ENCODE measurements at regions not wholly inside any gene's neighbourhood (a gene's known extent, or its start where the extent isn't known, plus 50 kb on each side); places are given as distances from the start of the nearest gene placed in this dataset.

GRCh38 chr4:12144051-12144450 is 715.4 kb upstream of the HS3ST1 start:
- no peaks in the 10 kb centered on the region for H3K27me3 ChIP-seq (replicated peaks in 2 of 5; ENCODE audit: control insufficient read depth in 4 of 5, insufficient read depth in 5 of 5, low read length in 4 of 5)
- no peak overlapping the region for H3K4me3 ChIP-seq (ENCODE audit: control insufficient read depth in 1 of 7, extremely low read depth in 1 of 7, insufficient read depth in 4 of 7, low read depth in 2 of 7, low read length in 6 of 7)
- H3K27ac ChIP-seq (ENCODE audit: insufficient read depth in 1 of 2, low read depth in 1 of 2, low read length in 2 of 2, poor library complexity in 1 of 2, severe bottlenecking in 2 of 2), result no peak overlapping the region
- no peaks in the 10 kb centered on the region for H3K4me1 ChIP-seq (ENCODE audit: control extremely low read depth in 1 of 4, control insufficient read depth in 4 of 4, insufficient read depth in 4 of 4, low read length in 3 of 4)
- WGBS (ENCODE audit: insufficient coverage), result no CpG with 5 or more reads among the region's 2 CpGs
- H3K9me3 ChIP-seq (ENCODE audit: control extremely low read depth in 1 of 5, control insufficient read depth in 4 of 5, insufficient read depth in 2 of 5, low read depth in 1 of 5, low read length in 4 of 5), result peaks cover 0 to 2% (median 0%) of the 10 kb centered on the region in 5 experiments
- H3K36me3 ChIP-seq (ENCODE audit: control insufficient read depth in 4 of 4, insufficient read depth in 4 of 4, low read length in 3 of 4), result no peaks in the 10 kb centered on the region
- DNase-seq, result no peak
- POLR2A ChIA-PET, result no interaction called here
- CTCF ChIA-PET, result no interaction called here

DNA sequence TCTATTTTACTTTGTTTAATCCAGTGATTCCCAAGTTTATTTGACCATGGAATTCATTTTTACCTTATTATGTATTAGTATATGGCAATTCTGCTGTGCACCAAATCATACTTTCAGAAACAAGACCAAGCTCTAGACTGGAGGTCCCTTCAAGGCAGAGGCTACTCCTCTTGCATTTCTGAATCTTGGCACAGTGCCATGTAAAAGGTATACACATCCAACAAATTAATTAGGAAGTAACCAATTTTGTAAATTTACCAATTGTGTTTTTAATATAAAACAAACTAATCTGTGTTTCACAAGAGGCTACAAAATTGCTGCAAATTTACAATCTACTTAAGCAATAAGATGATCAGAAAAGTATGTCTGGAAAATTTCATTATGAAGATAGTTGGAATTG is 712.2 kb upstream of the HS3ST1 start:
- H3K9me3 ChIP-seq (ENCODE audit: control extremely low read depth in 1 of 5, control insufficient read depth in 4 of 5, insufficient read depth in 2 of 5, low read depth in 1 of 5, low read length in 4 of 5), result no peaks in the 10 kb centered on the region
- ChIA-PET POLR2A (no interaction called here), CTCF (no interaction called here)
- no peak for DNase-seq
- H3K27me3 ChIP-seq (replicated peaks in 2 of 5; ENCODE audit: control insufficient read depth in 4 of 5, insufficient read depth in 5 of 5, low read length in 4 of 5), result no peaks in the 10 kb centered on the region
- H3K4me1 ChIP-seq (ENCODE audit: control extremely low read depth in 1 of 4, control insufficient read depth in 4 of 4, insufficient read depth in 4 of 4, low read length in 3 of 4), result peaks cover 0 to 4% (median 1%) of the 10 kb centered on the region in 4 experiments
- H3K27ac ChIP-seq (ENCODE audit: insufficient read depth in 1 of 2, low read depth in 1 of 2, low read length in 2 of 2, poor library complexity in 1 of 2, severe bottlenecking in 2 of 2), result no peak overlapping the region
- no peaks in the 10 kb centered on the region for H3K36me3 ChIP-seq (ENCODE audit: control insufficient read depth in 4 of 4, insufficient read depth in 4 of 4, low read length in 3 of 4)
- no peak overlapping the region for H3K4me3 ChIP-seq (ENCODE audit: control insufficient read depth in 1 of 7, extremely low read depth in 1 of 7, insufficient read depth in 4 of 7, low read depth in 2 of 7, low read length in 6 of 7)

GRCh38 chr4:12139296-12139695 is 710.6 kb upstream of the HS3ST1 start:
- no peak overlapping the region for H3K4me3 ChIP-seq (ENCODE audit: control insufficient read depth in 1 of 7, extremely low read depth in 1 of 7, insufficient read depth in 4 of 7, low read depth in 2 of 7, low read length in 6 of 7)
- no peaks in the 10 kb centered on the region for H3K27me3 ChIP-seq (replicated peaks in 2 of 5; ENCODE audit: control insufficient read depth in 4 of 5, insufficient read depth in 5 of 5, low read length in 4 of 5)
- H3K27ac ChIP-seq (ENCODE audit: insufficient read depth in 1 of 2, low read depth in 1 of 2, low read length in 2 of 2, poor library complexity in 1 of 2, severe bottlenecking in 2 of 2), result no peak overlapping the region
- WGBS (ENCODE audit: insufficient coverage), result 57% methylated on average over 1 of the region's 3 CpGs
- DNase-seq, result peak in 2 of 3 donors; percentile 14 to 29
- H3K9me3 ChIP-seq (ENCODE audit: control extremely low read depth in 1 of 5, control insufficient read depth in 4 of 5, insufficient read depth in 2 of 5, low read depth in 1 of 5, low read length in 4 of 5), result no peaks in the 10 kb centered on the region
- H3K4me1 ChIP-seq (ENCODE audit: control extremely low read depth in 1 of 4, control insufficient read depth in 4 of 4, insufficient read depth in 4 of 4, low read length in 3 of 4), result peaks cover 0 to 4% (median 1%) of the 10 kb centered on the region in 4 experiments
- CTCF ChIA-PET, result interaction anchor here (1.0 kb wide), 1 partner anchor 192 kb away, joined by 3 read pairs; no protein-coding TSS in a partner anchor
- H3K36me3 ChIP-seq (ENCODE audit: control insufficient read depth in 4 of 4, insufficient read depth in 4 of 4, low read length in 3 of 4), result no peaks in the 10 kb centered on the region
- POLR2A ChIA-PET, result no interaction called here

- WGBS (ENCODE audit: insufficient coverage), result 100% methylated on average over 1 of the region's 1 CpG
- DNase-seq, result no peak
These were observed 709.8 kb upstream of the HS3ST1 start for GRCh38 chr4:12138488-12138887.

GRCh38 chr4:12137575-12137974 is 708.9 kb upstream of the HS3ST1 start:
- Histone ChIP-seq H3K4me3 (ENCODE audit: control insufficient read depth in 1 of 7, extremely low read depth in 1 of 7, insufficient read depth in 4 of 7, low read depth in 2 of 7, low read length in 6 of 7) (no peak overlapping the region), H3K27ac (ENCODE audit: insufficient read depth in 1 of 2, low read depth in 1 of 2, low read length in 2 of 2, poor library complexity in 1 of 2, severe bottlenecking in 2 of 2) (no peak overlapping the region), H3K36me3 (ENCODE audit: control insufficient read depth in 4 of 4, insufficient read depth in 4 of 4, low read length in 3 of 4) (no peaks in the 10 kb centered on the region), H3K27me3 (replicated peaks in 2 of 5; ENCODE audit: control insufficient read depth in 4 of 5, insufficient read depth in 5 of 5, low read length in 4 of 5) (no peaks in the 10 kb centered on the region), H3K9me3 (ENCODE audit: control extremely low read depth in 1 of 5, control insufficient read depth in 4 of 5, insufficient read depth in 2 of 5, low read depth in 1 of 5, low read length in 4 of 5) (peaks cover 0 to 10% (median 5%) of the 10 kb centered on the region in 5 experiments), H3K4me1 (ENCODE audit: control extremely low read depth in 1 of 4, control insufficient read depth in 4 of 4, insufficient read depth in 4 of 4, low read length in 3 of 4) (peaks cover 0 to 4% (median 1%) of the 10 kb centered on the region in 4 experiments)
- ChIA-PET CTCF (interaction anchor here (1.9 kb wide), 1 partner anchor 12 kb away, joined by 7 read pairs; no protein-coding TSS in a partner anchor), POLR2A (interaction anchor here (0.6 kb wide), 1 partner anchor 44 kb away, joined by 3 read pairs; no protein-coding TSS in a partner anchor)
- DNase-seq, result peak in 2 of 3 donors; percentile 14 to 25
- no CpG with 5 or more reads among the region's 2 CpGs for WGBS (ENCODE audit: insufficient coverage)

More at GRCh38 chr4:12138488-12138887, 709.8 kb upstream of the HS3ST1 start:
- no peaks in the 10 kb centered on the region for H3K36me3 ChIP-seq (ENCODE audit: control insufficient read depth in 4 of 4, insufficient read depth in 4 of 4, low read length in 3 of 4)
- peaks cover 0 to 4% (median 1%) of the 10 kb centered on the region in 4 experiments for H3K4me1 ChIP-seq (ENCODE audit: control extremely low read depth in 1 of 4, control insufficient read depth in 4 of 4, insufficient read depth in 4 of 4, low read length in 3 of 4)
- ChIA-PET CTCF (interaction anchor here (1.0 to 1.9 kb wide), 2 partner anchors 13 to 191 kb away, joined by 3 to 7 read pairs; no protein-coding TSS in a partner anchor), POLR2A (no interaction called here)
- H3K9me3 ChIP-seq (ENCODE audit: control extremely low read depth in 1 of 5, control insufficient read depth in 4 of 5, insufficient read depth in 2 of 5, low read depth in 1 of 5, low read length in 4 of 5), result peaks cover 0 to 6% (median 3%) of the 10 kb centered on the region in 5 experiments
- H3K27me3 ChIP-seq (replicated peaks in 2 of 5; ENCODE audit: control insufficient read depth in 4 of 5, insufficient read depth in 5 of 5, low read length in 4 of 5), result no peaks in the 10 kb centered on the region
- no peak overlapping the region for H3K27ac ChIP-seq (ENCODE audit: insufficient read depth in 1 of 2, low read depth in 1 of 2, low read length in 2 of 2, poor library complexity in 1 of 2, severe bottlenecking in 2 of 2)
- H3K4me3 ChIP-seq (ENCODE audit: control insufficient read depth in 1 of 7, extremely low read depth in 1 of 7, insufficient read depth in 4 of 7, low read depth in 2 of 7, low read length in 6 of 7), result no peak overlapping the region

- H3K36me3 ChIP-seq (ENCODE audit: control insufficient read depth in 4 of 4, insufficient read depth in 4 of 4, low read length in 3 of 4), result no peaks in the 10 kb centered on the region
- WGBS (ENCODE audit: insufficient coverage), result no CpG with 5 or more reads among the region's 2 CpGs
- no peaks in the 10 kb centered on the region for H3K27me3 ChIP-seq (replicated peaks in 2 of 5; ENCODE audit: control insufficient read depth in 4 of 5, insufficient read depth in 5 of 5, low read length in 4 of 5)
- no peak overlapping the region for H3K27ac ChIP-seq (ENCODE audit: insufficient read depth in 1 of 2, low read depth in 1 of 2, low read length in 2 of 2, poor library complexity in 1 of 2, severe bottlenecking in 2 of 2)
- H3K9me3 ChIP-seq (ENCODE audit: control extremely low read depth in 1 of 5, control insufficient read depth in 4 of 5, insufficient read depth in 2 of 5, low read depth in 1 of 5, low read length in 4 of 5), result peaks cover 0 to 3% (median 0%) of the 10 kb centered on the region in 5 experiments
- DNase-seq, result peak; percentile 16 to 49 (median 49)
- H3K4me1 ChIP-seq (ENCODE audit: control extremely low read depth in 1 of 4, control insufficient read depth in 4 of 4, insufficient read depth in 4 of 4, low read length in 3 of 4), result peaks cover 0 to 24% (median 10%) of the 10 kb centered on the region in 4 experiments
- CTCF ChIA-PET, result no interaction called here
- H3K4me3 ChIP-seq (ENCODE audit: control insufficient read depth in 1 of 7, extremely low read depth in 1 of 7, insufficient read depth in 4 of 7, low read depth in 2 of 7, low read length in 6 of 7), result peak overlapping the region in 2 of 7 experiments; percentile 22 to 27
- POLR2A ChIA-PET, result interaction anchor here (0.6 kb wide), 1 partner anchor 157 kb away, joined by 3 read pairs; no protein-coding TSS in a partner anchor
These were observed 697.8 kb upstream of the HS3ST1 start for GRCh38 chr4:12126474-12126873.

- Histone ChIP-seq H3K36me3 (ENCODE audit: control insufficient read depth in 4 of 4, insufficient read depth in 4 of 4, low read length in 3 of 4) (no peaks in the 10 kb centered on the region), H3K27ac (ENCODE audit: insufficient read depth in 1 of 2, low read depth in 1 of 2, low read length in 2 of 2, poor library complexity in 1 of 2, severe bottlenecking in 2 of 2) (no peak overlapping the region), H3K27me3 (replicated peaks in 2 of 5; ENCODE audit: control insufficient read depth in 4 of 5, insufficient read depth in 5 of 5, low read length in 4 of 5) (no peaks in the 10 kb centered on the region), H3K4me3 (ENCODE audit: control insufficient read depth in 1 of 7, extremely low read depth in 1 of 7, insufficient read depth in 4 of 7, low read depth in 2 of 7, low read length in 6 of 7) (no peak overlapping the region), H3K4me1 (ENCODE audit: control extremely low read depth in 1 of 4, control insufficient read depth in 4 of 4, insufficient read depth in 4 of 4, low read length in 3 of 4) (peaks cover 0 to 29% (median 10%) of the 10 kb centered on the region in 4 experiments), H3K9me3 (ENCODE audit: control extremely low read depth in 1 of 5, control insufficient read depth in 4 of 5, insufficient read depth in 2 of 5, low read depth in 1 of 5, low read length in 4 of 5) (peaks cover 0 to 1% (median 0%) of the 10 kb centered on the region in 5 experiments)
- ChIA-PET CTCF (no interaction called here), POLR2A (no interaction called here)
- 100% methylated on average over 1 of the region's 1 CpG for WGBS (ENCODE audit: insufficient coverage)
- DNase-seq, result no peak
These were observed 695.4 kb upstream of the HS3ST1 start for GRCh38 chr4:12124138-12124537.
